Breast epithelium (tissue), 3 donors: ENCODE measurements at regions not wholly inside any gene's neighbourhood (a gene's known extent, or its start where the extent isn't known, plus 50 kb on each side); places are given as distances from the start of the nearest gene placed in this dataset.

Experiments used
- CTCF ChIP-seq, 3 donors: fragments of 450-650 bp; IDR thresholded peaks; one replicate each; pipeline ENCODE4 v1.5.1; 2016 to 2017; ENCODE audit warnings: antibody characterized with exemption in 3 of 3, mild to moderate bottlenecking in 3 of 3, moderate library complexity in 3 of 3
- POLR2AphosphoS5 ChIP-seq, 3 donors: sonication (generic); formaldehyde crosslinking; IDR thresholded peaks; one replicate each; pipeline ENCODE4 v1.6.1; 2017; ENCODE audit warnings: antibody characterized with exemption in 3 of 3

- TF ChIP-seq POLR2AphosphoS5 (IDR thresholded peaks at IDR 0.05), result no peak
- no peak for TF ChIP-seq CTCF (IDR thresholded peaks at IDR 0.05)
Measured at GRCh38 chr16:49084628-49085390, 196.8 kb downstream of the CBLN1 start.
